Activated CD4-positive, alpha-beta T cell treated with anti-CD3 and anti-CD28 coated beads, Interleukin-2, amount 10 ng/mL, durations not matched to agents 24 days and 14 days (primary cell): ENCODE measurements at regions not wholly inside any gene's neighbourhood (a gene's known extent, or its start where the extent isn't known, plus 50 kb on each side); places are given as distances from the start of the nearest gene placed in this dataset.

Source experiments
- DNase-seq: peaks from one replicate; pipeline ENCODE4 v3.0.0; 2022
- H3K27ac Mint-ChIP-seq: one replicate; pipeline ENCODE4 v1.8.0; 2022; ENCODE audit warnings: mild to moderate bottlenecking, mixed read lengths
- H3K27me3 Mint-ChIP-seq: one replicate; pipeline ENCODE4 v1.8.0; 2022; ENCODE audit warnings: mixed read lengths
- H3K36me3 Mint-ChIP-seq: one replicate; pipeline ENCODE4 v1.8.0; 2022; ENCODE audit warnings: low read depth, mild to moderate bottlenecking, mixed read lengths
- H3K4me1 Mint-ChIP-seq: one replicate; pipeline ENCODE4 v1.8.0; 2021; ENCODE audit warnings: mixed read lengths
- H3K4me3 Mint-ChIP-seq: one replicate; pipeline ENCODE4 v1.8.0; 2022; ENCODE audit warnings: mild to moderate bottlenecking, moderate library complexity, mixed read lengths
- H3K9me3 Mint-ChIP-seq: one replicate; pipeline ENCODE4 v1.8.0; 2021; ENCODE audit warnings: mixed read lengths
- intact Hi-C: fragments of 100-400 bp; cut with micrococcal nuclease; formaldehyde crosslinking; loops from one replicate; pipeline ENCODE4 v1.15.1; 2023

- DNase-seq = no peak
- no peaks in the 10 kb centered on the region for H3K9me3 Mint-ChIP-seq
- intact Hi-C loops = no loop called here
- H3K27me3 Mint-ChIP-seq = no peaks in the 10 kb centered on the region
- no peaks in the 10 kb centered on the region for H3K4me1 Mint-ChIP-seq
- no peak overlapping the region for H3K4me3 Mint-ChIP-seq
- H3K27ac Mint-ChIP-seq = no peak overlapping the region
- no peaks in the 10 kb centered on the region for H3K36me3 Mint-ChIP-seq
These were observed 698.4 kb downstream of the TBC1D22A start for GRCh38 chr22:47460861-47461260.

- no peaks in the 10 kb centered on the region for H3K4me1 Mint-ChIP-seq
- H3K27me3 Mint-ChIP-seq = no peaks in the 10 kb centered on the region
- no peaks in the 10 kb centered on the region for H3K9me3 Mint-ChIP-seq
These were observed 697.7 kb downstream of the TBC1D22A start for GRCh38 chr22:47460176-47460575.

GRCh38 chr22:47458348-47458747, 695.9 kb downstream of the TBC1D22A start:
- intact Hi-C loops = no loop called here
- no peak for DNase-seq
- H3K4me3 Mint-ChIP-seq = no peak overlapping the region
- H3K27me3 Mint-ChIP-seq = no peaks in the 10 kb centered on the region
- no peak overlapping the region for H3K27ac Mint-ChIP-seq
- no peaks in the 10 kb centered on the region for H3K4me1 Mint-ChIP-seq
- peaks cover 5% of the 10 kb centered on the region for H3K9me3 Mint-ChIP-seq
- no peaks in the 10 kb centered on the region for H3K36me3 Mint-ChIP-seq

More at GRCh38 chr22:47460176-47460575, 697.7 kb downstream of the TBC1D22A start:
- H3K36me3 Mint-ChIP-seq = no peaks in the 10 kb centered on the region
- intact Hi-C loops = no loop called here
- H3K27ac Mint-ChIP-seq = no peak overlapping the region
- DNase-seq = no peak
- H3K4me3 Mint-ChIP-seq = no peak overlapping the region

GRCh38 chr22:47457509-47458300, 695.3 kb downstream of the TBC1D22A start:
- H3K27ac Mint-ChIP-seq = no peak overlapping the region
- H3K9me3 Mint-ChIP-seq = peaks cover 5% of the 10 kb centered on the region

GRCh38 chr22:47457021-47457420, 694.6 kb downstream of the TBC1D22A start:
- H3K4me3 Mint-ChIP-seq = no peak overlapping the region
- no peaks in the 10 kb centered on the region for H3K36me3 Mint-ChIP-seq
- no peak for DNase-seq
- intact Hi-C loops = no loop called here
- peaks cover 5% of the 10 kb centered on the region for H3K9me3 Mint-ChIP-seq
- H3K4me1 Mint-ChIP-seq = no peaks in the 10 kb centered on the region
- H3K27ac Mint-ChIP-seq = no peak overlapping the region
- H3K27me3 Mint-ChIP-seq = no peaks in the 10 kb centered on the region

More at GRCh38 chr22:47457509-47458300, 695.3 kb downstream of the TBC1D22A start:
- Mint-ChIP-seq H3K4me1 (no peaks in the 10 kb centered on the region), H3K4me3 (no peak overlapping the region), H3K36me3 (no peaks in the 10 kb centered on the region), H3K27me3 (no peaks in the 10 kb centered on the region)
- DNase-seq = no peak
- intact Hi-C loops = no loop called here

- H3K36me3 Mint-ChIP-seq = no peaks in the 10 kb centered on the region
- H3K27ac Mint-ChIP-seq = no peak overlapping the region
- peaks cover 5% of the 10 kb centered on the region for H3K9me3 Mint-ChIP-seq
- no peak for DNase-seq
- no peaks in the 10 kb centered on the region for H3K4me1 Mint-ChIP-seq
- H3K4me3 Mint-ChIP-seq = no peak overlapping the region
- intact Hi-C loops = no loop called here
- H3K27me3 Mint-ChIP-seq = no peaks in the 10 kb centered on the region
These were observed 693.6 kb downstream of the TBC1D22A start for GRCh38 chr22:47456031-47456430.

- Mint-ChIP-seq H3K27ac (no peak overlapping the region), H3K9me3 (peaks cover 5% of the 10 kb centered on the region), H3K36me3 (no peaks in the 10 kb centered on the region), H3K27me3 (no peaks in the 10 kb centered on the region), H3K4me3 (no peak overlapping the region), H3K4me1 (no peaks in the 10 kb centered on the region)
- DNase-seq = no peak
- intact Hi-C loops = no loop called here
These were observed 690.6 kb downstream of the TBC1D22A start for GRCh38 chr22:47453049-47453448.

GRCh38 chr22:47452184-47452583, 689.7 kb downstream of the TBC1D22A start:
- H3K4me3 Mint-ChIP-seq = no peak overlapping the region
- H3K27ac Mint-ChIP-seq = no peak overlapping the region
- no peaks in the 10 kb centered on the region for H3K36me3 Mint-ChIP-seq
- no peaks in the 10 kb centered on the region for H3K4me1 Mint-ChIP-seq
- intact Hi-C loops = no loop called here
- H3K9me3 Mint-ChIP-seq = peaks cover 5% of the 10 kb centered on the region
- H3K27me3 Mint-ChIP-seq = no peaks in the 10 kb centered on the region
- no peak for DNase-seq

- Mint-ChIP-seq H3K27me3 (no peaks in the 10 kb centered on the region), H3K27ac (no peak overlapping the region), H3K9me3 (peaks cover 5% of the 10 kb centered on the region), H3K4me1 (no peaks in the 10 kb centered on the region), H3K36me3 (no peaks in the 10 kb centered on the region), H3K4me3 (no peak overlapping the region)
- intact Hi-C loops = no loop called here
- DNase-seq = no peak
These were observed 688.5 kb downstream of the TBC1D22A start for GRCh38 chr22:47450876-47451475.

GRCh38 chr22:47449508-47450270, 687.2 kb downstream of the TBC1D22A start:
- no peaks in the 10 kb centered on the region for H3K4me1 Mint-ChIP-seq

GRCh38 chr22:47448231-47449223, 686.1 kb downstream of the TBC1D22A start:
- no peaks in the 10 kb centered on the region for H3K4me1 Mint-ChIP-seq
- H3K27me3 Mint-ChIP-seq = no peaks in the 10 kb centered on the region
- peaks cover 4% of the 10 kb centered on the region for H3K9me3 Mint-ChIP-seq
- no peaks in the 10 kb centered on the region for H3K36me3 Mint-ChIP-seq
- no peak overlapping the region for H3K27ac Mint-ChIP-seq
- intact Hi-C loops = no loop called here
- no peak for DNase-seq
- no peak overlapping the region for H3K4me3 Mint-ChIP-seq

More at GRCh38 chr22:47449508-47450270, 687.2 kb downstream of the TBC1D22A start:
- Mint-ChIP-seq H3K36me3 (no peaks in the 10 kb centered on the region), H3K27ac (no peak overlapping the region), H3K4me3 (no peak overlapping the region), H3K27me3 (no peaks in the 10 kb centered on the region), H3K9me3 (peaks cover 9% of the 10 kb centered on the region)
- DNase-seq = no peak
- intact Hi-C loops = no loop called here

GRCh38 chr22:47446821-47447810, 684.7 kb downstream of the TBC1D22A start:
- Mint-ChIP-seq H3K4me3 (no peak overlapping the region), H3K27ac (no peak overlapping the region), H3K27me3 (no peaks in the 10 kb centered on the region), H3K36me3 (no peaks in the 10 kb centered on the region), H3K9me3 (peaks cover 4% of the 10 kb centered on the region), H3K4me1 (no peaks in the 10 kb centered on the region)
- DNase-seq = no peak
- intact Hi-C loops = no loop called here
